GM20431 (cell line): ENCODE measurements at regions not wholly inside any gene's neighbourhood (a gene's known extent, or its start where the extent isn't known, plus 50 kb on each side); places are given as distances from the start of the nearest gene placed in this dataset.
"Not testable (repeated sequence)": the region's sequence is repeated elsewhere in the genome, so short reads cannot be mapped to it uniquely, and the experiment has no call there.

Source experiments
- in situ Hi-C: fragments of 300-500 bp; cut with MseI, MboI; formaldehyde crosslinking; loops from one replicate; pipeline ENCODE4 v1.15.0; 2020; ENCODE audit warnings: low sequenced_read_pairs; ENCODE audit not compliant: unreplicated experiment

- in situ Hi-C loops, result no loop called here
Observed at GRCh38 chr2:48039209-48039990, 133.1 kb upstream of the FBXO11 start.

- in situ Hi-C loops, result no loop called here
Observed at GRCh38 chr2:48043131-48043700, 136.9 kb upstream of the FBXO11 start.

- in situ Hi-C loops, result no loop called here
Observed at GRCh38 chr2:48043746-48044145, 137.4 kb upstream of the FBXO11 start.

GRCh38 chr2:48045613-48046012 is 139.3 kb upstream of the FBXO11 start:
- in situ Hi-C loops, result no loop called here

- in situ Hi-C loops, result no loop called here
Observed at GRCh38 chr2:48048476-48049171, 142.3 kb upstream of the FBXO11 start.

- in situ Hi-C loops, result no loop called here
Observed at GRCh38 chr2:48049371-48049770, 143.1 kb upstream of the FBXO11 start.

- in situ Hi-C loops, result no loop called here
Observed at GRCh38 chr2:48050711-48051110, 144.4 kb upstream of the FBXO11 start.

- in situ Hi-C loops, result no loop called here
Observed at GRCh38 chr2:48059975-48060374, 153.7 kb upstream of the FBXO11 start.

- in situ Hi-C loops, result not testable (repeated sequence)
Observed at GRCh38 chr2:48061656-48062055, 155.4 kb upstream of the FBXO11 start.

GRCh38 chr2:48065096-48065495 is 158.8 kb upstream of the FBXO11 start:
- in situ Hi-C loops, result no loop called here

GRCh38 chr2:48066000-48066399 is 159.7 kb upstream of the FBXO11 start:
- in situ Hi-C loops, result no loop called here

- in situ Hi-C loops, result no loop called here
Observed at GRCh38 chr2:48069769-48070168, 163.5 kb upstream of the FBXO11 start.

GRCh38 chr2:48070415-48070814 is 164.1 kb upstream of the FBXO11 start:
- in situ Hi-C loops, result no loop called here

GRCh38 chr2:48072583-48072982 is 166.3 kb upstream of the FBXO11 start:
- in situ Hi-C loops, result no loop called here

GRCh38 chr2:48075631-48076030 is 169.3 kb upstream of the FBXO11 start:
- in situ Hi-C loops, result no loop called here

GRCh38 chr2:48080534-48081316 is 174.4 kb upstream of the FBXO11 start:
- in situ Hi-C loops, result no loop called here

- in situ Hi-C loops, result no loop called here
Observed at GRCh38 chr2:48081317-48081628, 175.0 kb upstream of the FBXO11 start.

GRCh38 chr2:48085888-48086287 is 179.6 kb upstream of the FBXO11 start:
- in situ Hi-C loops, result no loop called here

- in situ Hi-C loops, result no loop called here
Observed at GRCh38 chr2:48088994-48089393, 182.7 kb upstream of the FBXO11 start.

- in situ Hi-C loops, result no loop called here
Observed at GRCh38 chr2:48089644-48090043, 183.3 kb upstream of the FBXO11 start.
